HG02840 (cell line): ENCODE measurements at regions not wholly inside any gene's neighbourhood (a gene's known extent, or its start where the extent isn't known, plus 50 kb on each side); places are given as distances from the start of the nearest gene placed in this dataset.
"Not testable (repeated sequence)": the region's sequence is repeated elsewhere in the genome, so short reads cannot be mapped to it uniquely, and the experiment has no call there.

ENCODE experiments used
- ATAC-seq: cut with Tn5 transposase; IDR thresholded peaks from one replicate; pipeline ENCODE4 v1.9.1; 2021; ENCODE audit warnings: mild to moderate bottlenecking, moderate library complexity, moderate number of reproducible peaks; ENCODE audit not compliant: unreplicated experiment, low FRiP score

GRCh38 chr16:17566656-17567450, 96.1 kb upstream of the XYLT1 start:
- ATAC-seq, result no peak

- ATAC-seq, result no peak
These were observed 95.3 kb upstream of the XYLT1 start for GRCh38 chr16:17566075-17566474.

GRCh38 chr16:17565605-17566004, 94.8 kb upstream of the XYLT1 start:
- ATAC-seq, result no peak

- no peak for ATAC-seq
These were observed 94.1 kb upstream of the XYLT1 start for GRCh38 chr16:17564856-17565255.

GRCh38 chr16:17563323-17564091, 92.7 kb upstream of the XYLT1 start:
- no peak for ATAC-seq

- ATAC-seq, result no peak
These were observed 90.3 kb upstream of the XYLT1 start for GRCh38 chr16:17561056-17561455.

GRCh38 chr16:17560548-17560947, 89.8 kb upstream of the XYLT1 start:
- no peak for ATAC-seq

- ATAC-seq, result no peak
These were observed 88.6 kb upstream of the XYLT1 start for GRCh38 chr16:17559394-17559793.

GRCh38 chr16:17557949-17558348, 87.2 kb upstream of the XYLT1 start:
- ATAC-seq, result no peak

- no peak for ATAC-seq
These were observed 86.7 kb upstream of the XYLT1 start for GRCh38 chr16:17557480-17557879.

GRCh38 chr16:17556276-17557052, 85.7 kb upstream of the XYLT1 start:
- ATAC-seq, result no peak

GRCh38 chr16:17555176-17555575, 84.4 kb upstream of the XYLT1 start:
- no peak for ATAC-seq

GRCh38 chr16:17552351-17552750, 81.6 kb upstream of the XYLT1 start:
- ATAC-seq, result no peak

- ATAC-seq, result not testable (repeated sequence)
These were observed 80.9 kb upstream of the XYLT1 start for GRCh38 chr16:17551682-17552081.

- ATAC-seq, result no peak
These were observed 78.1 kb upstream of the XYLT1 start for GRCh38 chr16:17548825-17549224.

- no peak for ATAC-seq
These were observed 74.0 kb upstream of the XYLT1 start for GRCh38 chr16:17544785-17545184.

GRCh38 chr16:17544304-17544703, 73.5 kb upstream of the XYLT1 start:
- no peak for ATAC-seq

- no peak for ATAC-seq
These were observed 72.3 kb upstream of the XYLT1 start for GRCh38 chr16:17543073-17543472.

GRCh38 chr16:17541324-17541723, 70.6 kb upstream of the XYLT1 start:
- ATAC-seq, result no peak

GRCh38 chr16:17538927-17539326, 68.2 kb upstream of the XYLT1 start:
- ATAC-seq, result no peak

- ATAC-seq, result no peak
These were observed 61.7 kb upstream of the XYLT1 start for GRCh38 chr16:17532338-17532995.
